Keratinocyte (primary cell): ENCODE measurements at regions not wholly inside any gene's neighbourhood (a gene's known extent, or its start where the extent isn't known, plus 50 kb on each side); places are given as distances from the start of the nearest gene placed in this dataset.
"Not testable (repeated sequence)": the region's sequence is repeated elsewhere in the genome, so short reads cannot be mapped to it uniquely, and the experiment has no call there.

Experiments used
- DNase-seq: peaks from one replicate; pipeline ENCODE4 v3.0.0-alpha.2; 2011; ENCODE audit warnings: low read depth, missing footprints, low spot score
- FAIRE-seq: peaks from 2 replicates; lab custom pipeline; 2011; peaks lifted over from hg19 to GRCh38; lab: Jason Lieb, UNC
- H2AFZ ChIP-seq: 2 replicates; pipeline ENCODE4 v1.6.0; 2012; ENCODE audit warnings: low read length, control low read depth, inconsistent platforms; ENCODE audit not compliant: control insufficient read depth
- H3K27ac ChIP-seq: 2 replicates; pipeline ENCODE4 v1.5.1; 2011; ENCODE audit warnings: low read length; ENCODE audit not compliant: control insufficient read depth, insufficient read depth
- H3K27me3 ChIP-seq: 3 replicates; pipeline ENCODE4 v1.6.0; 2011; ENCODE audit warnings: low read length; ENCODE audit not compliant: control insufficient read depth, insufficient read depth; ENCODE audit errors: extremely low read depth
- H3K36me3 ChIP-seq, 2 experiments: 2 replicates in 1 of 2; 3 replicates in 1 of 2; pipeline ENCODE4 v1.5.1; 2011; ENCODE audit warnings: low read length in 2 of 2, mild to moderate bottlenecking in 1 of 2; ENCODE audit not compliant: control insufficient read depth in 2 of 2, insufficient read depth in 2 of 2; ENCODE audit errors: extremely low read depth in 1 of 2
- H3K4me1 ChIP-seq: 3 replicates; pipeline ENCODE4 v1.5.1; 2011; ENCODE audit warnings: low read length; ENCODE audit not compliant: control insufficient read depth, insufficient read depth; ENCODE audit errors: extremely low read depth
- H3K4me2 ChIP-seq: 3 replicates; pipeline ENCODE4 v1.6.0; 2011; ENCODE audit warnings: low read depth, low read length; ENCODE audit not compliant: control insufficient read depth, insufficient read depth; ENCODE audit errors: extremely low read depth
- H3K4me3 ChIP-seq, 3 experiments: fragments of 200-600 bp in 1 of 3; sonication (generic) in 1 of 3; 2 replicates in 2 of 3; 3 replicates in 1 of 3; pipeline ENCODE4 v1.5.1; 2011 to 2016; ENCODE audit warnings: low read length in 3 of 3, mild to moderate bottlenecking in 3 of 3, control low read depth in 2 of 3, inconsistent platforms in 1 of 3, low read depth in 1 of 3, mixed read lengths in 1 of 3, mixed run types in 1 of 3, moderate library complexity in 1 of 3; ENCODE audit not compliant: control insufficient read depth in 2 of 3, insufficient read depth in 2 of 3; ENCODE audit errors: extremely low read depth in 1 of 3
- H3K79me2 ChIP-seq: 2 replicates; pipeline ENCODE4 v1.6.0; 2012; ENCODE audit warnings: low read length; ENCODE audit not compliant: control insufficient read depth, insufficient read depth
- H3K9ac ChIP-seq: 3 replicates; pipeline ENCODE4 v1.6.0; 2011; ENCODE audit warnings: low read length; ENCODE audit not compliant: control insufficient read depth, insufficient read depth; ENCODE audit errors: extremely low read depth
- H3K9me1 ChIP-seq: 3 replicates; pipeline ENCODE4 v1.6.0; 2011; ENCODE audit warnings: low read length; ENCODE audit not compliant: control insufficient read depth, insufficient read depth; ENCODE audit errors: extremely low read depth
- H3K9me3 ChIP-seq: 2 replicates; pipeline ENCODE4 v1.5.1; 2012; ENCODE audit warnings: low read depth, low read length; ENCODE audit not compliant: control insufficient read depth
- H4K20me1 ChIP-seq: 3 replicates; pipeline ENCODE4 v1.6.0; 2011; ENCODE audit warnings: low read length; ENCODE audit not compliant: control insufficient read depth, insufficient read depth; ENCODE audit errors: extremely low read depth
- CTCF ChIP-seq, 3 experiments: IDR thresholded peaks in 1 of 3; conservative IDR thresholded peaks in 1 of 3; optimal IDR thresholded peaks in 1 of 3; 2 replicates in 2 of 3; 3 replicates in 1 of 3; pipeline versions ENCODE3 to v1.5.1; 2011; ENCODE audit warnings: low read length in 3 of 3, mild to moderate bottlenecking in 3 of 3, moderate library complexity in 2 of 3, control low read depth in 1 of 3, inconsistent platforms in 1 of 3; ENCODE audit not compliant: insufficient read depth in 2 of 3; ENCODE audit errors: extremely low read depth in 1 of 3
- EZH2 ChIP-seq: IDR thresholded peaks from one replicate; pipeline ENCODE4 v1.6.1; 2012; ENCODE audit warnings: inconsistent platforms, mild to moderate bottlenecking, low read length, moderate library complexity
- dilution Hi-C: fragments of 300-500 bp; cut with MboI; formaldehyde crosslinking; loops from one replicate; pipeline ENCODE4 v1.7.0; 2020; ENCODE audit warnings: low sequenced_read_pairs; ENCODE audit not compliant: extremely low pct_ligation_motif_present

- no peak overlapping the region for H3K4me2 ChIP-seq
- no peak for FAIRE-seq
- dilution Hi-C loops: no loop called here
Observed at GRCh38 chr21:19109694-19110093, 706.1 kb upstream of the TMPRSS15 start.

DNA sequence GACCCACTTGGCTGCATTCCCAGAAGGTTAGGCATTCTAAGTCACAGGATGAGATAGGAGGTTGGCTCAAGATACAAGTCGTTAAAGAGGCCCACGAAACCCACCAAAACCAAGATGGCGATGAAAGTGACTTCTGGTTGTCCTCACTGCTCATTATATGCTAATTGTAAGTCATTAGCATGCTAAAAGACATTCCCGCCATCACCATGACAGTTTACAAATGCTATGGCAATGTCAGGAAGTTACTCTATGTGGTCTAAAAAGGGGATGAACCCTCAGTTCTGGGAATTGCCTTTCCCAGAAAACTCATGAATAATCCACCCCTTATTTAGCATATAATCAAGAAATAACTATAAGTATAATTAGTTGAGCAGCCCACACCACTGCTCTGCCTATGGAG is 715.7 kb upstream of the TMPRSS15 start:
- H4K20me1 ChIP-seq, H3K79me2 ChIP-seq, H3K4me1 ChIP-seq, FAIRE-seq, H3K36me3 ChIP-seq, H3K4me2 ChIP-seq, H3K9ac ChIP-seq, H3K9me3 ChIP-seq, H3K27me3 ChIP-seq, H2AFZ ChIP-seq, DNase-seq, dilution Hi-C loops, H3K27ac ChIP-seq, H3K4me3 ChIP-seq, H3K9me1 ChIP-seq: not testable (repeated sequence)

More at GRCh38 chr21:19109694-19110093, 706.1 kb upstream of the TMPRSS15 start:
- no peak for DNase-seq
- H2AFZ ChIP-seq: no peak overlapping the region
- no peak overlapping the region for H3K27ac ChIP-seq
- no peaks in the 10 kb centered on the region for H4K20me1 ChIP-seq
- no peaks in the 10 kb centered on the region for H3K27me3 ChIP-seq
- no peaks in the 10 kb centered on the region for H3K9me1 ChIP-seq
- H3K4me3 ChIP-seq: no peak overlapping the region
- no peaks in the 10 kb centered on the region for H3K79me2 ChIP-seq
- no peaks in the 10 kb centered on the region for H3K36me3 ChIP-seq
- peaks cover 2% of the 10 kb centered on the region for H3K9me3 ChIP-seq
- TF ChIP-seq CTCF (optimal IDR thresholded peaks at IDR 0.05 in 1 of 3, IDR thresholded peaks at IDR 0.05 in 1 of 3, conservative IDR thresholded peaks at IDR 0.05 in 1 of 3; ENCODE audit: extremely low read depth in 1 of 3, insufficient read depth in 2 of 3, low read length in 3 of 3) (no peak), EZH2 (no peak)
- no peaks in the 10 kb centered on the region for H3K4me1 ChIP-seq
- H3K9ac ChIP-seq: no peak overlapping the region

DNA sequence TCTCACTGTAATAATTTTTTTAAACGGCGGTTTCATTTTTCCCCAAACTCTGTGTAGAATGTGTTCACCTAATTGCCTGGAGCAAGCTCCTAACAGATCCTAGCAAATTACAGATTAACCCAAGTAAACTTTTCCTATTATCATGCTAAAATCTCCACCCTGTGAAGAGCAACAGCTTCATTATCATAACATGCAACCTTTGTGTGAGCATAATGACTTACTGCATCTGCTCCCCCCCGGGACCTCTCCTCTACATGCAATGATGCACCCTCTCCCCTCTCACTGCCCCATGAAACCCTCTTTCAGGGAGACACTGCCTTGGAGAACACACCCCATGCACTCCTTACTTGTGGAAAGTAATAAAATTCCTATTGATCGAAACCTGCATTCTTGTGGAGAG is 717.0 kb upstream of the TMPRSS15 start:
- DNase-seq: no peak
- Histone ChIP-seq H3K27ac (no peak overlapping the region), H3K9me1 (no peaks in the 10 kb centered on the region), H4K20me1 (no peaks in the 10 kb centered on the region), H3K79me2 (no peaks in the 10 kb centered on the region), H3K4me1 (no peaks in the 10 kb centered on the region), H3K27me3 (no peaks in the 10 kb centered on the region), H3K4me3 (no peak overlapping the region), H3K36me3 (no peaks in the 10 kb centered on the region), H2AFZ (no peak overlapping the region), H3K9me3 (peaks cover 5% of the 10 kb centered on the region), H3K9ac (no peak overlapping the region), H3K4me2 (no peak overlapping the region)
- TF ChIP-seq CTCF (optimal IDR thresholded peaks at IDR 0.05 in 1 of 3, IDR thresholded peaks at IDR 0.05 in 1 of 3, conservative IDR thresholded peaks at IDR 0.05 in 1 of 3; ENCODE audit: extremely low read depth in 1 of 3, insufficient read depth in 2 of 3, low read length in 3 of 3) (no peak), EZH2 (no peak)
- dilution Hi-C loops: no loop called here
- FAIRE-seq: no peak
